ENCODE measurements at regions not wholly inside any gene's neighbourhood (a gene's known extent, or its start where the extent isn't known, plus 50 kb on each side); places are given as distances from the start of the nearest gene placed in this dataset.

DNA sequence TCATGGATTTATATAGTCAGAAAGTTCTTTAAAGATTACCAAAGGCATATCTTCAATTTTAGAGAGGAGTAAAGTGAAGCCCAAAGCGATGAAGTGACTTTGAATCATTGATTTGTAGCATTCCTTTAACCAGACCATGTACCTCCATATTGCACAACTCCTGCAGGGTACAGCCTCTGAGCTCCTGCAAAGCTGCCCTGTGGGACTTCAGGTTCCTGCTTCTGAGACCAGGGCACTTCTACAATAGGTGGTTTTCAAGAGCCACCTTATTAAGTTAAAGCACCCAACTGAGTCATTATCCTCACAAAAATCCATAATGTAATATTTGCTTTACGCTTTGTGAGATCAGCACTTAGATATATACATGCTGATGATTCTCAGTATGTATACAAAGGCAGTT, 270.7 kb upstream of the RGS17 start:
- DNase-seq (ENCODE audit: extremely low read depth, low read depth), result no peak
- TF ChIP-seq, protein P1, sequence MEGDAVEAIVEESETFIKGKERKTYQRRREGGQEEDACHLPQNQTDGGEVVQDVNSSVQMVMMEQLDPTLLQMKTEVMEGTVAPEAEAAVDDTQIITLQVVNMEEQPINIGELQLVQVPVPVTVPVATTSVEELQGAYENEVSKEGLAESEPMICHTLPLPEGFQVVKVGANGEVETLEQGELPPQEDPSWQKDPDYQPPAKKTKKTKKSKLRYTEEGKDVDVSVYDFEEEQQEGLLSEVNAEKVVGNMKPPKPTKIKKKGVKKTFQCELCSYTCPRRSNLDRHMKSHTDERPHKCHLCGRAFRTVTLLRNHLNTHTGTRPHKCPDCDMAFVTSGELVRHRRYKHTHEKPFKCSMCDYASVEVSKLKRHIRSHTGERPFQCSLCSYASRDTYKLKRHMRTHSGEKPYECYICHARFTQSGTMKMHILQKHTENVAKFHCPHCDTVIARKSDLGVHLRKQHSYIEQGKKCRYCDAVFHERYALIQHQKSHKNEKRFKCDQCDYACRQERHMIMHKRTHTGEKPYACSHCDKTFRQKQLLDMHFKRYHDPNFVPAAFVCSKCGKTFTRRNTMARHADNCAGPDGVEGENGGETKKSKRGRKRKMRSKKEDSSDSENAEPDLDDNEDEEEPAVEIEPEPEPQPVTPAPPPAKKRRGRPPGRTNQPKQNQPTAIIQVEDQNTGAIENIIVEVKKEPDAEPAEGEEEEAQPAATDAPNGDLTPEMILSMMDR (IDR thresholded peaks at IDR 0.05; ENCODE audit: low read depth, low read length), result no peak

DNA sequence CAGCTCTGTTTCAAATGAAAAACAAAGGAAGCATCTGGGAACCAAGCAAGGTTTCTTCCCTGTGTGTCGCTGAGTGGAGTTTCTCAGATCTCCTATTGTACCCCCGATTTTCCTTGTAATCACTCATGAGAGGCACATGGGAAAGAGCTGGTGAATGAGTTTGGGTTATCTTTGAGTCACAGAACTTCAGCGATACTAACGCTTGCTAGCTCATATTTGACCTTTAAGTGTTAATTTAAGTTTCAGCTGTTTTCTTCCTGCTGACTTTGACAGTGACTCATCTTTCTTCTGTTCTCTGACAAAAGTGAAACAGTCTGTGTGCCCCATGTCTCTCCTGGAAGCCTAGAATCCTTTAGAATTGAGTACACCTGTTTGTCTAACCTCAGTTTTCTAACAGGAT, 261.1 kb upstream of the RGS17 start:
- no peak for DNase-seq (ENCODE audit: extremely low read depth, low read depth)
- TF ChIP-seq, protein P1 (IDR thresholded peaks at IDR 0.05; ENCODE audit: low read depth, low read length), result no peak

DNA sequence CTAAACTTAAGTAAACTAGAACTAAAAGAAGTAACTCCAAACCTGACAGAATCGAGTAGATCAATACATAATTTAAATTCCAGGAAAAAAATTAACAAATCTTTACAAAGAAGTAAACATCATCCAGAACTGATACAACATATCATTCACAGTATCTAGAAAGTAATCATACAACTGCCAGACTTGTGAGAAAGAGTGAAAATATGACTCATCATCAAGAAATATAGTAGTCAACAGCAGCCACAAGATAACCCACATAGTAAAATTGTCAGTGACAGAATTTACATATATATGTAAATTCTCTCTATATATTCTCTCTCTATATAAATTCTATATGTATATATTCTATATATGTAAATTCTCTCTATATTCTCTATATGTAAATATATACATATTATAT, 242.8 kb upstream of the RGS17 start:
- DNase-seq (ENCODE audit: extremely low read depth, low read depth), result no peak

DNA sequence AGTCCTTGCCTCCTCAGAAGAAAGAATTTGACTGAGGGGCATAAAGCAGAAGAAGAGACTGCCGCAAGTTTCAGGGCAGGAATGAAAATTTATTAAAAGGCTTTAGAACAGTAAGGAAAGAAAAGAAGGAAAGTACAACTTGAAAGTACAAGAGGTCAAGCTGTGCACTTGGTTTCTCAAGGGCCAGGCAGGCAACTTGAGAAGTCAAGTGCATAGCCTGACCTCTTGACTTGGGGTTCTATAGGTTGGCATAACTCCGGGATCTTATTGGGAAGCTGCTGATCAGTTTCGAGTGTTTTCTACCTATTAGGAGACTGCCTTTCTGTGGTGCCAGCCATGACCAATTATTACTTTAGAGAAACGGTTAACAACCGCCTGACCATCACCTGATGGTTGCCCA, 237.0 kb upstream of the RGS17 start:
- no peak for DNase-seq (ENCODE audit: extremely low read depth, low read depth)
- TF ChIP-seq, protein P1 (IDR thresholded peaks at IDR 0.05; ENCODE audit: low read depth, low read length), result no peak

More for the DNA sequence above, 242.8 kb upstream of the RGS17 start:
- TF ChIP-seq, protein P1 (IDR thresholded peaks at IDR 0.05; ENCODE audit: low read depth, low read length), result no peak

DNA sequence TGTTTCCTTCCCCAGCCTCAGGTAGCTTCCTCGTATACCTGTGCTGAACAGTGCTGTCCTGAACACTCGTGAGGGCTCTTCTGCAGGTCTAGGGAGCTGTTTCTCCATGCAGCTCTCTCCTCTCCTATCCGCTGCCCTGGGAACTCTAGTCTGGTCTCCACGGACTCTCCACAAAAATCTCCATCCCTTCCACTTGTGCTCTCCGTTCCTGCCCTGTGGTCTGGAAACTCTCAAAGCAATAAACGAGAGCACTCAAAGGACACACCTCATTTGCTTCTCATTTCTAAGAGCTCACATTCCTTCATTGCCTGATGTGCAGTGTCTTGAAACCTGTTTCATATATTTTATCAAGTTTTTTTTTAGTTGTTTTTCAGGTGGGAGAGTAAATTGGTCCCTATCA, 235.9 kb upstream of the RGS17 start:
- TF ChIP-seq, protein P1 (IDR thresholded peaks at IDR 0.05; ENCODE audit: low read depth, low read length), result no peak

DNA sequence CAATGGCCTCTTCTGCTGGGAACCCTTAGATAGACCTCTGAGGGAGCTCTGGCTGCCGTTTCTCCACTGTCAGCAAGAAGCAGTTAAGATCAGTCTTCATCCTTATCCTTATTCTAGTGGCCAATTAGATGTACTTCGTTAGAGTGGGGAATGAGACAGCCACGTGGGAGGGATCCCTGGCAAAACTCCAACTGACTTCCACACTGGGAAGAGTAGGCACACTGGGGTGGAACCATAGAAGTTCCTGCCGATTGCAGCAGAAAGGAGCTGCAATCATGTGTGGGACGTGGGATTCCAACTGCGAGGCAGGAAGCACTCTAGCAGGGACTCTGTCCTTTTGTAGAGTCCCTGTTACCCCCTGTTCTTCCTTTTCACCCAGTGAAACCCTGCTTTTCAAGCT, 226.3 kb upstream of the RGS17 start:
- no peak for DNase-seq (ENCODE audit: extremely low read depth, low read depth)
- TF ChIP-seq, protein P1 (IDR thresholded peaks at IDR 0.05; ENCODE audit: low read depth, low read length), result no peak

More for the DNA sequence above, 235.9 kb upstream of the RGS17 start:
- no peak for DNase-seq (ENCODE audit: extremely low read depth, low read depth)

DNA sequence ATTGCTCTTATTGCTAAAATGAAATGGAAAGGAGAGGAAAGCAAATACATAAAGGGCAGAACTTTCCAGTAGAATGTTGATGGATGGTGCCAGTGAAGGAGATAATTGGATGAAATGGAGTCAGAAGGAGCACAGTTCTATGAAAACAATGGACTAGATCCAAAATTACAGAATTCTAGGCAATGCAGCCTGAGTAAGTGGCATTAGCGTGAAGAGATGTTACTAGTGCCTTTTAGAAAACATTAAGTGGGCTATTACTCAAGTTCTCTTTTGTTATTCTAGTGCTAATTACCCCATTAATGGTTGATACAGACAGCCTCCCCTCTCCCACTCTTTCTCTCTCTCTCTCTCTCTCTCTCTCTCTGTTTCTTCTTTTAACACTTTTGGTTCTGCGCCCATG, 209.5 kb upstream of the RGS17 start:
- TF ChIP-seq, protein P1 (IDR thresholded peaks at IDR 0.05; ENCODE audit: low read depth, low read length), result no peak
- no peak for DNase-seq (ENCODE audit: extremely low read depth, low read depth)
